ENCODE measurements at regions not wholly inside any gene's neighbourhood (a gene's known extent, or its start where the extent isn't known, plus 50 kb on each side); places are given as distances from the start of the nearest gene placed in this dataset.
A peak's percentile ranks its signal among the peaks of the same experiment; 100 is the strongest.

DNA sequence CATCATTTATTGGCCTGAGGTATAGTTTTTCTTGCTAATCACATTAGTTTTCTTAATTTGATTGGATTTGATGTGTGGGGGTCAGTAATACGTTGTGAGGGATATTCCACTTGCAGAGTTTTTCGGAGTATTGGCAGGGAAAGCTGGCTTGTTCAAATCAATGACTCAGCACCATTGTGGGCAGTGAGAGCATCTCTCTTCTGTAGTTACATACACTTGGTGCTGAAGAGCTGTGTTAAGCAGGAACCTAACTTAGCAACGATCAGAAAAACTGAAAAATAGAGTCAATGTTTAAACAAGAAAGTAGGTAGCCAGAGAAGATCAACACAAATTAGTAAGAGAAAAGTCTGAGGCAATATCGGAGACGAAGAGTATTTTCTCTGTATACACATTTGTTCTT, 344.6 kb upstream of the EDIL3 start:
- Histone ChIP-seq H3K4me1 (ENCODE audit: low read depth) (no peaks in the 10 kb centered on the region), H3K4me3 (no peak overlapping the region), H3K36me3 (no peaks in the 10 kb centered on the region), H3K9me3 (ENCODE audit: low read depth) (no peaks in the 10 kb centered on the region), H3K27ac (no peak overlapping the region), H3K27me3 (no peaks in the 10 kb centered on the region)
- DNase-seq (ENCODE audit: low read depth in 1 of 2, low spot score in 1 of 2): peak; percentile 8 to 31
- TF ChIP-seq CTCF (IDR thresholded peaks at IDR 0.05; ENCODE audit: low read depth, low read length): no peak

- Histone ChIP-seq H3K9me3 (ENCODE audit: low read depth) (no peaks in the 10 kb centered on the region), H3K27me3 (no peaks in the 10 kb centered on the region), H3K4me1 (ENCODE audit: low read depth) (no peaks in the 10 kb centered on the region), H3K27ac (no peak overlapping the region), H3K4me3 (no peak overlapping the region), H3K36me3 (no peaks in the 10 kb centered on the region)
- no peak for DNase-seq (ENCODE audit: low read depth in 1 of 2, low spot score in 1 of 2)
- no peak for TF ChIP-seq CTCF (IDR thresholded peaks at IDR 0.05; ENCODE audit: low read depth, low read length)
These were observed 343.0 kb upstream of the EDIL3 start for GRCh38 chr5:84727708-84728107.

- H3K27me3 ChIP-seq: no peaks in the 10 kb centered on the region
These were observed 341.4 kb upstream of the EDIL3 start for GRCh38 chr5:84725946-84726570.

GRCh38 chr5:84724683-84725082, 340.0 kb upstream of the EDIL3 start:
- H3K27ac ChIP-seq: no peak overlapping the region
- no peak overlapping the region for H3K4me3 ChIP-seq
- no peaks in the 10 kb centered on the region for H3K4me1 ChIP-seq (ENCODE audit: low read depth)
- no peaks in the 10 kb centered on the region for H3K36me3 ChIP-seq
- H3K27me3 ChIP-seq: no peaks in the 10 kb centered on the region
- no peak for TF ChIP-seq CTCF (IDR thresholded peaks at IDR 0.05; ENCODE audit: low read depth, low read length)
- peak in 1 of 2 donors; percentile 46 for DNase-seq (ENCODE audit: low read depth in 1 of 2, low spot score in 1 of 2)
- no peaks in the 10 kb centered on the region for H3K9me3 ChIP-seq (ENCODE audit: low read depth)

More at GRCh38 chr5:84725946-84726570, 341.4 kb upstream of the EDIL3 start:
- no peaks in the 10 kb centered on the region for H3K4me1 ChIP-seq (ENCODE audit: low read depth)
- H3K9me3 ChIP-seq (ENCODE audit: low read depth): no peaks in the 10 kb centered on the region
- no peak for DNase-seq (ENCODE audit: low read depth in 1 of 2, low spot score in 1 of 2)
- no peak overlapping the region for H3K27ac ChIP-seq
- H3K36me3 ChIP-seq: no peaks in the 10 kb centered on the region
- TF ChIP-seq CTCF (IDR thresholded peaks at IDR 0.05; ENCODE audit: low read depth, low read length): no peak
- H3K4me3 ChIP-seq: no peak overlapping the region

- Histone ChIP-seq H3K36me3 (no peaks in the 10 kb centered on the region), H3K27ac (no peak overlapping the region), H3K27me3 (no peaks in the 10 kb centered on the region), H3K4me3 (no peak overlapping the region), H3K4me1 (ENCODE audit: low read depth) (no peaks in the 10 kb centered on the region), H3K9me3 (ENCODE audit: low read depth) (no peaks in the 10 kb centered on the region)
- DNase-seq (ENCODE audit: low read depth in 1 of 2, low spot score in 1 of 2): no peak
- no peak for TF ChIP-seq CTCF (IDR thresholded peaks at IDR 0.05; ENCODE audit: low read depth, low read length)
These were observed 339.5 kb upstream of the EDIL3 start for GRCh38 chr5:84724181-84724580.

Measured in cardiac muscle cell (in vitro differentiated cells and primary cell).